H9 (cell line): ENCODE measurements at regions not wholly inside any gene's neighbourhood (a gene's known extent, or its start where the extent isn't known, plus 50 kb on each side); places are given as distances from the start of the nearest gene placed in this dataset.

ENCODE experiments used
- DNase-seq: peaks from one replicate; pipeline ENCODE4 v3.0.0-alpha.2; 2017
- H2AFZ ChIP-seq: one replicate; pipeline ENCODE4 v1.6.1; 2013; ENCODE audit warnings: mild to moderate bottlenecking, low read length, control low read depth, moderate library complexity
- H2AK5ac ChIP-seq: 2 replicates; pipeline ENCODE4 v1.6.1; 2013; ENCODE audit warnings: low read length, control low read depth, mixed read lengths; ENCODE audit not compliant: insufficient read length
- H2BK120ac ChIP-seq: one replicate; pipeline ENCODE4 v1.6.1; 2013; ENCODE audit warnings: low read depth, mild to moderate bottlenecking, low read length, control low read depth, inconsistent platforms; ENCODE audit not compliant: poor library complexity, severe bottlenecking
- H2BK12ac ChIP-seq: 2 replicates; pipeline ENCODE4 v1.6.1; 2013; ENCODE audit warnings: low read length, control low read depth, mixed read lengths, low read depth; ENCODE audit not compliant: insufficient read length
- H2BK15ac ChIP-seq: 2 replicates; pipeline ENCODE4 v1.6.1; 2013; ENCODE audit warnings: low read depth, low read length, control low read depth
- H2BK20ac ChIP-seq: one replicate; pipeline ENCODE4 v1.6.1; 2013; ENCODE audit warnings: low read depth, mild to moderate bottlenecking, low read length, control low read depth, inconsistent platforms; ENCODE audit not compliant: poor library complexity, severe bottlenecking
- H2BK5ac ChIP-seq: 2 replicates; pipeline ENCODE4 v1.6.1; 2013; ENCODE audit warnings: low read length, control low read depth, mixed read lengths; ENCODE audit not compliant: insufficient read length
- H3K14ac ChIP-seq: 2 replicates; pipeline ENCODE4 v1.6.1; 2013; ENCODE audit warnings: low read length, control low read depth; ENCODE audit not compliant: insufficient read depth
- H3K18ac ChIP-seq: 2 replicates; pipeline ENCODE4 v1.6.1; 2013; ENCODE audit warnings: low read depth, mild to moderate bottlenecking, mixed read lengths, low read length, control low read depth; ENCODE audit not compliant: insufficient read length
- H3K23ac ChIP-seq: 2 replicates; pipeline ENCODE4 v1.6.1; 2013; ENCODE audit warnings: low read length, control low read depth, mixed read lengths, low read depth; ENCODE audit not compliant: insufficient read length
- H3K23me2 ChIP-seq: 2 replicates; pipeline ENCODE4 v1.6.1; 2013; ENCODE audit warnings: low read depth, mild to moderate bottlenecking, mixed read lengths, low read length, control low read depth; ENCODE audit not compliant: insufficient read length, poor library complexity, severe bottlenecking
- H3K27ac ChIP-seq: 2 replicates; pipeline ENCODE4 v1.5.1; 2013; ENCODE audit warnings: low read length, control low read depth, mixed read lengths, low read depth; ENCODE audit not compliant: insufficient read length
- H3K27me3 ChIP-seq: 2 replicates; pipeline ENCODE4 v1.6.1; 2013; ENCODE audit warnings: low read length, control low read depth, inconsistent platforms; ENCODE audit not compliant: insufficient read depth
- H3K4ac ChIP-seq: 2 replicates; pipeline ENCODE4 v1.6.1; 2013; ENCODE audit warnings: low read depth, mild to moderate bottlenecking, control low read depth, inconsistent platforms, low read length, moderate library complexity
- H3K4me1 ChIP-seq: 2 replicates; pipeline ENCODE4 v1.6.1; 2013; ENCODE audit warnings: low read length, control low read depth, inconsistent platforms; ENCODE audit not compliant: insufficient read depth
- H3K4me2 ChIP-seq: 2 replicates; pipeline ENCODE4 v1.6.1; 2013; ENCODE audit warnings: low read length, control low read depth, mixed read lengths; ENCODE audit not compliant: insufficient read length, insufficient read depth
- H3K56ac ChIP-seq: 2 replicates; pipeline ENCODE4 v1.6.1; 2013; ENCODE audit warnings: low read depth, mild to moderate bottlenecking, mixed read lengths, low read length, control low read depth; ENCODE audit not compliant: insufficient read length
- H3K79me1 ChIP-seq: 2 replicates; pipeline ENCODE4 v1.6.1; 2013; ENCODE audit warnings: low read depth, mild to moderate bottlenecking, moderate library complexity, low read length, control low read depth, inconsistent platforms; ENCODE audit not compliant: insufficient read depth, poor library complexity, severe bottlenecking
- H3K79me2 ChIP-seq: 2 replicates; pipeline ENCODE4 v1.6.1; 2013; ENCODE audit warnings: low read length, control low read depth, inconsistent platforms; ENCODE audit not compliant: insufficient read depth
- H3K9ac ChIP-seq: 2 replicates; pipeline ENCODE4 v1.6.1; 2013; ENCODE audit warnings: low read length, control low read depth, mixed read lengths; ENCODE audit not compliant: insufficient read length; ENCODE audit errors: extremely low read depth
- H3K9me3 ChIP-seq: one replicate; pipeline ENCODE4 v1.6.1; 2013; ENCODE audit warnings: low read depth, low read length, inconsistent platforms; ENCODE audit not compliant: control insufficient read depth
- H3T11ph ChIP-seq: one replicate; pipeline ENCODE4 v1.6.1; 2013; ENCODE audit warnings: mild to moderate bottlenecking, low read length, control low read depth, inconsistent platforms
- H4K20me1 ChIP-seq: one replicate; pipeline ENCODE4 v1.6.1; 2013; ENCODE audit not compliant: control insufficient read depth, insufficient read length, insufficient read depth
- H4K5ac ChIP-seq: 2 replicates; pipeline ENCODE4 v1.6.1; 2013; ENCODE audit warnings: low read depth, mild to moderate bottlenecking, mixed read lengths, low read length, control low read depth; ENCODE audit not compliant: insufficient read length
- H4K8ac ChIP-seq: replicated peaks from 2 replicates; pipeline ENCODE4 v1.6.1; 2013; ENCODE audit warnings: low read length, control low read depth, mixed read lengths, low read depth; ENCODE audit not compliant: insufficient read length
- H4K91ac ChIP-seq: 2 replicates; pipeline ENCODE4 v1.6.1; 2013; ENCODE audit warnings: low read depth, mild to moderate bottlenecking, moderate library complexity, mixed read lengths, low read length, control low read depth; ENCODE audit not compliant: insufficient read length
- H3K27ac Mint-ChIP-seq, 3 experiments: 2 replicates in 2 of 3; 3 replicates in 1 of 3; pipeline ENCODE4 v1.8.0; 2020 to 2021; ENCODE audit warnings: mixed read lengths in 3 of 3, mild to moderate bottlenecking in 1 of 3, moderate library complexity in 1 of 3
- H3K27me3 Mint-ChIP-seq: 2 replicates; pipeline ENCODE4 v1.8.0; 2021; ENCODE audit warnings: low read depth, mild to moderate bottlenecking, moderate library complexity, mixed read lengths
- H3K36me3 Mint-ChIP-seq, 3 experiments: 2 replicates in 2 of 3; 3 replicates in 1 of 3; pipeline ENCODE4 v1.8.0; 2020 to 2021; ENCODE audit warnings: low read depth in 3 of 3, mixed read lengths in 3 of 3; ENCODE audit not compliant: insufficient read depth in 1 of 3
- H3K4me1 Mint-ChIP-seq, 2 experiments: 2 replicates each; pipeline ENCODE4 v1.8.0; 2020; ENCODE audit warnings: mixed read lengths in 2 of 2
- H3K4me3 Mint-ChIP-seq, 2 experiments: 2 replicates in 1 of 2; 3 replicates in 1 of 2; pipeline ENCODE4 v1.8.0; 2020 to 2021; ENCODE audit warnings: mild to moderate bottlenecking in 2 of 2, mixed read lengths in 2 of 2, moderate library complexity in 1 of 2
- H3K9me3 Mint-ChIP-seq, 2 experiments: 2 replicates in 1 of 2; 3 replicates in 1 of 2; pipeline ENCODE4 v1.8.0; 2020; ENCODE audit warnings: mild to moderate bottlenecking in 2 of 2, mixed read lengths in 2 of 2, moderate library complexity in 1 of 2
- CTCF ChIP-seq: fragments of 200-600 bp; sonication (generic); conservative IDR thresholded peaks from 3 replicates; pipeline ENCODE4 v1.8.0; 2021; ENCODE audit warnings: antibody characterized with exemption, mild to moderate bottlenecking
- WGBS: extraction: QIAGEN DNeasy Blood & Tissue Kit; methylation state at CpG from one replicate; pipeline ENCODE4 v1.1.7; 2013; ENCODE audit warnings: missing lambda C conversion rate, low lambda C conversion rate, mixed read lengths; ENCODE audit not compliant: insufficient read length; ENCODE audit errors: extremely low coverage; 5-methylcytosine and 5-hydroxymethylcytosine counted together

- H2BK15ac ChIP-seq: no peak overlapping the region
- H3K4me1 Mint-ChIP-seq: peaks cover 11 to 12% of the 10 kb centered on the region in 2 experiments
- H3K36me3 Mint-ChIP-seq: no peaks in the 10 kb centered on the region; a peak in 1 of 7 replicates
- H3K27ac ChIP-seq: no peak overlapping the region
- no peak overlapping the region for H3K4me2 ChIP-seq
- no peak overlapping the region for H2AFZ ChIP-seq
- no peak for TF ChIP-seq CTCF
- no peak overlapping the region for H2BK20ac ChIP-seq
- H3K23me2 ChIP-seq: no peaks in the 10 kb centered on the region
- no peak overlapping the region for H2BK5ac ChIP-seq
- no peak overlapping the region for H3K14ac ChIP-seq
- no peak overlapping the region for H3T11ph ChIP-seq
- H2BK12ac ChIP-seq: no peak overlapping the region
- no peak for DNase-seq
- H3K27me3 ChIP-seq: no peaks in the 10 kb centered on the region
- H3K18ac ChIP-seq: no peak overlapping the region
- no peaks in the 10 kb centered on the region for H3K79me2 ChIP-seq
- H2BK120ac ChIP-seq: no peak overlapping the region
- no peak overlapping the region for H3K4ac ChIP-seq
- no peak overlapping the region for H4K8ac ChIP-seq
- H3K9ac ChIP-seq: no peak overlapping the region
- H3K4me1 ChIP-seq: 0 out of 2 replicates have a peak, but pooled peaks cover 4% of the 10 kb centered on the region
- WGBS: no CpG with 5 or more reads among the region's 5 CpGs
- peaks cover 0 to 4% of the 10 kb centered on the region in 2 experiments; a peak in 4 of 5 replicates for H3K9me3 Mint-ChIP-seq
- no peak overlapping the region for H3K4me3 Mint-ChIP-seq
- H4K5ac ChIP-seq: no peak overlapping the region
- no peak overlapping the region for H2AK5ac ChIP-seq
- no peak overlapping the region for H3K23ac ChIP-seq
- H3K27ac Mint-ChIP-seq: no peak overlapping the region
- H3K27me3 Mint-ChIP-seq: peaks cover 8% of the 10 kb centered on the region
- H3K56ac ChIP-seq: no peak overlapping the region
- no peaks in the 10 kb centered on the region for H4K20me1 ChIP-seq
- no peaks in the 10 kb centered on the region for H3K9me3 ChIP-seq
- H3K79me1 ChIP-seq: no peaks in the 10 kb centered on the region
- no peak overlapping the region for H4K91ac ChIP-seq
Observed at GRCh38 chr7:47213276-47213675, 368.6 kb downstream of the TNS3 start.
